HCT116 (cell line): ENCODE measurements at regions not wholly inside any gene's neighbourhood (a gene's known extent, or its start where the extent isn't known, plus 50 kb on each side); places are given as distances from the start of the nearest gene placed in this dataset.

ENCODE experiments used
- ATAC-seq: fragments of 200-7000 bp; cut with Tn5 transposase; 2 replicates; pipeline ENCODE4 v1.9.1; 2020; ENCODE audit warnings: mild to moderate bottlenecking, moderate library complexity
- BruUV-seq: library from RNA; stranded (reverse); fragments of 400-500 nt; replicated peaks from 2 replicates; lab custom pipeline; 2021; lab: Mats Ljungman, UMichigan
- CTCF ChIA-PET: fragments of 300-600 bp; sonication (Branson Sonifier 250); formaldehyde crosslinking; loops from one replicate; lab custom pipeline; 2021; ENCODE audit warnings: antibody characterized with exemption; lab: Charles Lee
- POLR2A ChIA-PET: fragments of 300-600, 350-600 bp; sonication (Branson Sonifier 250); formaldehyde crosslinking; loops from one replicate; lab custom pipeline; 2021; ENCODE audit warnings: antibody characterized with exemption; lab: Charles Lee
- RAD21 ChIA-PET, 2 experiments: fragments of 300-600 bp; sonication (Branson Sonifier 250); formaldehyde crosslinking; loops; one replicate each; lab custom pipeline; 2023; ENCODE audit warnings: low total read pairs in 2 of 2; ENCODE audit not compliant: uncharacterized antibody in 2 of 2, unreplicated experiment in 2 of 2, low non-redundant PET in 1 of 2; lab: Charles Lee
- DNase-seq: peaks from one replicate; pipeline ENCODE4 v3.0.0-alpha.2; 2010; ENCODE audit warnings: low read depth, low spot score
- H2AFZ ChIP-seq: fragments of 200-600 bp; shearing (Covaris generic), sonication (generic); 2 replicates; pipeline ENCODE4 v1.6.1; 2017; ENCODE audit warnings: low read depth, mixed run types, mixed read lengths, antibody characterized with exemption, low read length; ENCODE audit not compliant: poor library complexity, severe bottlenecking
- H3K27ac ChIP-seq: 2 replicates; pipeline ENCODE4 v1.5.1; 2012; ENCODE audit warnings: low read depth, low read length
- H3K27me3 ChIP-seq: fragments of 200-600 bp; sonication (generic); 2 replicates; pipeline ENCODE4 v1.6.1; 2016; ENCODE audit warnings: mixed run types, low read length, mixed read lengths; ENCODE audit not compliant: insufficient read depth
- H3K36me3 ChIP-seq, 2 experiments: fragments of 200-500 bp in 1 of 2; fragments of 200-600 bp in 1 of 2; sonication (Bioruptor generic) in 1 of 2; sonication (generic) in 1 of 2; 2 replicates each; pipeline versions ENCODE4 v1.5.1 to v1.6.1; 2014 to 2016; ENCODE audit warnings: low read length in 2 of 2, inconsistent platforms in 1 of 2, mixed read lengths in 1 of 2, mixed run types in 1 of 2; ENCODE audit not compliant: insufficient read depth in 2 of 2, control insufficient read depth in 1 of 2
- H3K4me1 ChIP-seq, 2 experiments: fragments of 200-600 bp in 1 of 2; sonication (generic) in 1 of 2; 2 replicates each; pipeline versions ENCODE4 v1.5.1 to v1.6.1; 2012 to 2017; ENCODE audit warnings: low read length in 2 of 2, inconsistent platforms in 1 of 2, mild to moderate bottlenecking in 1 of 2, mixed read lengths in 1 of 2, mixed run types in 1 of 2, moderate library complexity in 1 of 2; ENCODE audit not compliant: insufficient read depth in 2 of 2, control insufficient read depth in 1 of 2
- H3K4me2 ChIP-seq: fragments of 200-600 bp; sonication (generic); 2 replicates; pipeline ENCODE4 v1.6.1; 2017; ENCODE audit warnings: mixed run types, low read length, mixed read lengths
- H3K4me3 ChIP-seq, 2 experiments: fragments of 200-600 bp in 1 of 2; sonication (generic) in 1 of 2; replicated peaks in 1 of 2; 2 replicates each; pipeline ENCODE4 v1.5.1; 2011 to 2016; ENCODE audit warnings: low read length in 2 of 2, control low read depth in 1 of 2, low read depth in 1 of 2, mild to moderate bottlenecking in 1 of 2, mixed read lengths in 1 of 2, mixed run types in 1 of 2
- H3K79me2 ChIP-seq: fragments of 200-600 bp; sonication (generic); 2 replicates; pipeline ENCODE4 v1.6.1; 2017; ENCODE audit warnings: mild to moderate bottlenecking, mixed run types, low read length, moderate library complexity, mixed read lengths; ENCODE audit not compliant: insufficient read depth
- H3K9ac ChIP-seq: fragments of 200-600 bp; sonication (generic); 2 replicates; pipeline ENCODE4 v1.6.1; 2016; ENCODE audit warnings: low read length, mixed read lengths
- H3K9me2 ChIP-seq: fragments of 200-600 bp; sonication (generic), shearing (Covaris generic); 2 replicates; pipeline ENCODE4 v1.6.1; 2017; ENCODE audit warnings: mixed run types, mild to moderate bottlenecking, moderate library complexity; ENCODE audit not compliant: insufficient read depth
- H3K9me3 ChIP-seq, 2 experiments: fragments of 200-500 bp in 1 of 2; fragments of 200-600 bp in 1 of 2; sonication (Bioruptor generic) in 1 of 2; sonication (generic) in 1 of 2; 2 replicates each; pipeline ENCODE4 v1.6.1; 2014 to 2017; ENCODE audit warnings: low read length in 2 of 2, mixed read lengths in 2 of 2, inconsistent platforms in 1 of 2, low read depth in 1 of 2, mild to moderate bottlenecking in 1 of 2, mixed run types in 1 of 2, moderate library complexity in 1 of 2; ENCODE audit not compliant: control insufficient read depth in 1 of 2, insufficient read depth in 1 of 2
- H4K20me1 ChIP-seq: fragments of 200-600 bp; sonication (generic), shearing (Covaris generic); 2 replicates; pipeline ENCODE4 v1.6.1; 2017; ENCODE audit warnings: mixed run types, mild to moderate bottlenecking, moderate library complexity; ENCODE audit not compliant: insufficient read depth
- CBX3 ChIP-seq: IDR thresholded peaks from 2 replicates; pipeline ENCODE4 v1.6.1; 2012; ENCODE audit warnings: low read depth
- CEBPB ChIP-seq: IDR thresholded peaks from 2 replicates; pipeline ENCODE4 v1.6.1; 2012; ENCODE audit warnings: low read depth
- CTCF ChIP-seq, 3 experiments: fragments of 200-600 bp in 1 of 3; sonication (generic) in 1 of 3; IDR thresholded peaks in 2 of 3; conservative IDR thresholded peaks in 1 of 3; 2 replicates each; pipeline ENCODE4 v1.5.1; 2012 to 2017; ENCODE audit warnings: low read depth in 2 of 3, low read length in 2 of 3, antibody characterized with exemption in 1 of 3, borderline replicate concordance in 1 of 3, control low read depth in 1 of 3, mild to moderate bottlenecking in 1 of 3, mixed read lengths in 1 of 3, mixed run types in 1 of 3, moderate library complexity in 1 of 3; ENCODE audit not compliant: insufficient read depth in 1 of 3
- ELF1 ChIP-seq: IDR thresholded peaks from 2 replicates; pipeline ENCODE4 v1.6.1; 2012; ENCODE audit warnings: low read depth, borderline replicate concordance
- EZH2phosphoT487 ChIP-seq: fragments of 200-600 bp; IDR thresholded peaks from 2 replicates; pipeline ENCODE4 v1.6.1; 2018; ENCODE audit warnings: antibody characterized with exemption, borderline replicate concordance
- JUND ChIP-seq: IDR thresholded peaks from 2 replicates; pipeline ENCODE4 v1.6.1; 2012
- POLR2A ChIP-seq: IDR thresholded peaks from 2 replicates; pipeline ENCODE4 v1.7.0; 2011; ENCODE audit warnings: borderline replicate concordance; ENCODE audit not compliant: insufficient read depth, insufficient read length; ENCODE audit errors: extremely low read depth
- POLR2AphosphoS5 ChIP-seq: IDR thresholded peaks from 2 replicates; pipeline ENCODE4 v1.6.1; 2011; ENCODE audit warnings: mild to moderate bottlenecking, low read depth, low read length, moderate library complexity
- RAD21 ChIP-seq: IDR thresholded peaks from 2 replicates; pipeline ENCODE4 v1.6.1; 2012; ENCODE audit warnings: low read depth, mild to moderate bottlenecking
- SP1 ChIP-seq: IDR thresholded peaks from 2 replicates; pipeline ENCODE4 v1.6.1; 2012; ENCODE audit warnings: low read depth
- TCF7L2 ChIP-seq: IDR thresholded peaks from 2 replicates; pipeline ENCODE4 v1.7.0; 2011; ENCODE audit warnings: borderline replicate concordance, inconsistent platforms; ENCODE audit not compliant: insufficient read depth, insufficient read length; ENCODE audit errors: extremely low read depth
- YY1 ChIP-seq: IDR thresholded peaks from 2 replicates; pipeline ENCODE4 v1.6.1; 2011; ENCODE audit warnings: low read length, low read depth, moderate library complexity, mild to moderate bottlenecking; ENCODE audit not compliant: insufficient replicate concordance; ENCODE audit errors: extremely low read depth
- ZFX ChIP-seq: fragments of 450-650 bp; IDR thresholded peaks from 2 replicates; pipeline ENCODE4 v1.6.1; 2017
- ZNF274 ChIP-seq: fragments of 200-500 bp; sonication (Bioruptor generic); IDR thresholded peaks from 2 replicates; pipeline ENCODE4 v1.6.1; 2014; ENCODE audit warnings: mild to moderate bottlenecking, low read depth, low read length, inconsistent platforms
- intact Hi-C: fragments of 100-400 bp; cut with micrococcal nuclease; formaldehyde crosslinking; loops from 2 replicates; pipeline ENCODE4 v1.10.0; 2022
- TF ChIP-seq, protein P1 (sequence below): IDR thresholded peaks from 2 replicates; pipeline ENCODE4 v1.6.1; 2012
- TF ChIP-seq, protein P2 (sequence below): IDR thresholded peaks from 2 replicates; pipeline ENCODE4 v1.6.1; 2012; ENCODE audit warnings: low read depth

DNA sequence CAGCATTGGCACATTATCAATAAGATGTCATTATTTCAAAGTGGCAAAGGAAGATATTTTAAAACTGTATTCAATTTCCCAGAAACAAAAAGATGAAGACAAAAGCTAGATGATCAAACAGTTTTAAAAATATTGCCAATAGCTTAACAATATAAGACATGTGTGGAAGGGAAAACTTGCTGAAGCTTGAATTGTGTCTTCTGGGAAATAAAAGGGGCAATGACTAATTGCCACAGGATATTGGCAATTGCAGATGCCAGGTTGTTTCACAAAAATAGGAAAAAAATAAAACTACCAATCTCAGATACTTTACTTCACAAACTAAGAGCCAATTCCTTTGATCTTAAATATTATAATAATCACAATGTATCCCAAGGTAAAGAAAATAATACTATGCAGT lies 679.8 kb upstream of the ADAMTS5 start:
- ChIA-PET CTCF (no interaction called here), POLR2A (no interaction called here), RAD21 (no interaction called here)
- no peak for TF ChIP-seq ELF1
- no peak for TF ChIP-seq CBX3
- TF ChIP-seq, protein P1, sequence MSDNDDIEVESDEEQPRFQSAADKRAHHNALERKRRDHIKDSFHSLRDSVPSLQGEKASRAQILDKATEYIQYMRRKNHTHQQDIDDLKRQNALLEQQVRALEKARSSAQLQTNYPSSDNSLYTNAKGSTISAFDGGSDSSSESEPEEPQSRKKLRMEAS: no peak
- no peak for TF ChIP-seq RAD21
- TF ChIP-seq, protein P2, sequence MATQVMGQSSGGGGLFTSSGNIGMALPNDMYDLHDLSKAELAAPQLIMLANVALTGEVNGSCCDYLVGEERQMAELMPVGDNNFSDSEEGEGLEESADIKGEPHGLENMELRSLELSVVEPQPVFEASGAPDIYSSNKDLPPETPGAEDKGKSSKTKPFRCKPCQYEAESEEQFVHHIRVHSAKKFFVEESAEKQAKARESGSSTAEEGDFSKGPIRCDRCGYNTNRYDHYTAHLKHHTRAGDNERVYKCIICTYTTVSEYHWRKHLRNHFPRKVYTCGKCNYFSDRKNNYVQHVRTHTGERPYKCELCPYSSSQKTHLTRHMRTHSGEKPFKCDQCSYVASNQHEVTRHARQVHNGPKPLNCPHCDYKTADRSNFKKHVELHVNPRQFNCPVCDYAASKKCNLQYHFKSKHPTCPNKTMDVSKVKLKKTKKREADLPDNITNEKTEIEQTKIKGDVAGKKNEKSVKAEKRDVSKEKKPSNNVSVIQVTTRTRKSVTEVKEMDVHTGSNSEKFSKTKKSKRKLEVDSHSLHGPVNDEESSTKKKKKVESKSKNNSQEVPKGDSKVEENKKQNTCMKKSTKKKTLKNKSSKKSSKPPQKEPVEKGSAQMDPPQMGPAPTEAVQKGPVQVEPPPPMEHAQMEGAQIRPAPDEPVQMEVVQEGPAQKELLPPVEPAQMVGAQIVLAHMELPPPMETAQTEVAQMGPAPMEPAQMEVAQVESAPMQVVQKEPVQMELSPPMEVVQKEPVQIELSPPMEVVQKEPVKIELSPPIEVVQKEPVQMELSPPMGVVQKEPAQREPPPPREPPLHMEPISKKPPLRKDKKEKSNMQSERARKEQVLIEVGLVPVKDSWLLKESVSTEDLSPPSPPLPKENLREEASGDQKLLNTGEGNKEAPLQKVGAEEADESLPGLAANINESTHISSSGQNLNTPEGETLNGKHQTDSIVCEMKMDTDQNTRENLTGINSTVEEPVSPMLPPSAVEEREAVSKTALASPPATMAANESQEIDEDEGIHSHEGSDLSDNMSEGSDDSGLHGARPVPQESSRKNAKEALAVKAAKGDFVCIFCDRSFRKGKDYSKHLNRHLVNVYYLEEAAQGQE: no peak
- no peak for TF ChIP-seq CEBPB
- Histone ChIP-seq H3K4me2 (no peak overlapping the region), H3K9me2 (no peaks in the 10 kb centered on the region), H3K79me2 (no peaks in the 10 kb centered on the region), H3K9me3 (peaks cover 22 to 29% of the 10 kb centered on the region in 2 experiments; a peak in 2 of 4 replicates), H3K36me3 (no peaks in the 10 kb centered on the region), H3K27me3 (no peaks in the 10 kb centered on the region), H2AFZ (no peak overlapping the region), H3K4me3 (no peak overlapping the region), H3K9ac (no peak overlapping the region), H3K27ac (no peak overlapping the region), H4K20me1 (no peaks in the 10 kb centered on the region), H3K4me1 (no peaks in the 10 kb centered on the region)
- no TSS peak for BruUV-seq
- intact Hi-C loops: no loop called here
- no peak for DNase-seq
- no peak for ATAC-seq

GRCh38 chr21:27646056-27646455 lies 679.2 kb upstream of the ADAMTS5 start:
- DNase-seq (no peak), ATAC-seq (no peak)
- Histone ChIP-seq H4K20me1 (no peaks in the 10 kb centered on the region), H3K27ac (no peak overlapping the region), H3K79me2 (no peaks in the 10 kb centered on the region), H3K36me3 (no peaks in the 10 kb centered on the region), H3K9me3 (peaks cover 18 to 24% of the 10 kb centered on the region in 2 experiments; a peak in 2 of 4 replicates), H2AFZ (no peak overlapping the region), H3K9ac (no peak overlapping the region), H3K4me3 (no peak overlapping the region), H3K4me1 (no peaks in the 10 kb centered on the region), H3K27me3 (no peaks in the 10 kb centered on the region), H3K4me2 (no peak overlapping the region), H3K9me2 (no peaks in the 10 kb centered on the region)
- POLR2A ChIA-PET: no interaction called here
- RAD21 ChIA-PET: no interaction called here
- TF ChIP-seq TCF7L2 (no peak), EZH2phosphoT487 (no peak), SP1 (no peak), CTCF (IDR thresholded peaks at IDR 0.05 in 2 of 3, conservative IDR thresholded peaks at IDR 0.05 in 1 of 3; ENCODE audit: borderline replicate concordance in 1 of 3, insufficient read depth in 1 of 3, low read depth in 2 of 3, low read length in 2 of 3) (no peak), ZNF274 (no peak), POLR2A (no peak), YY1 (no peak), ZFX (no peak), JUND (no peak), POLR2AphosphoS5 (no peak)
- no TSS peak for BruUV-seq
- CTCF ChIA-PET: no interaction called here
- intact Hi-C loops: no loop called here
